ENCODE measurements at regions not wholly inside any gene's neighbourhood (a gene's known extent, or its start where the extent isn't known, plus 50 kb on each side); places are given as distances from the start of the nearest gene placed in this dataset.

DNA sequence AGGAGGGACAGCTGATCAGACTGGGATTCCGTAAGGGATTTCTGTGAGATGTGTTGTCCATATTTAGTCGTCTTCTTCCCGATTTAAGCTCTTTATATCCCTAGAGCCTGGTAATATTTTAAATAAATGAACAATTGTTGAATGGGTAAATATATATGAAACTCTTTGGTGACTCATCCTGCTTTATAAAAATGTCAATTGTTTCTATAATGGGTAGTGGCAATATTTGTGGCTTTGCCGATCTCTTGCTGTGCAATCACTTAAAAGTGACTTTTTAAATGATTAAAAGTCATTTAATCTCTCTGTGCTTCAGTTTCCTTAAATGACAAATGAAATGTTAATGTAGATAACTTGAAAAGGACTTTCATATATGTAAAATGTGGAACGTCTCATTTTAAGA, 339.2 kb downstream of the RNF144A start (continued):
- TF ChIP-seq CHD1 (IDR thresholded peaks at IDR 0.05; ENCODE audit: low read length) (no peak), NFXL1 (CRISPR knock-in tag; IDR thresholded peaks at IDR 0.05) (no peak)

DNA sequence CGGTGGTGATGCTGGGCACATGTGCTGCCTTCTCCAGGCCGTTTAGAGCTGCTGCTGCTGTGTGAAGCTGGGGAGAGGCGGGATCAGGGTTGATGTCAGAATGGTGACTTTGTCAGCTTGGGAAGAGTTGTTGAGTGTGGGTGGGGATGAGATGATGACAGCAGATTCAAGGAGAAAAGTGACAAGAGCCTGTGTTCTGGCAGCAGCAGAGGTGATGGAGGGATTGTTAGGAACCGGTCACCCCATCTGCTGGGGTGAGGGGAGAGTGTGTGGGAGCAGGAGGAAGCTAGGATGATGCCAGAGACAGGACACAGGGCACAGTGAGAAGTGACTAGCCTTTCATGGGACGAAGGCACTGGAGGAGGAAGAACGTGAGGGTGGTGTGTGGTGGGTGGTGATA, 345.5 kb downstream of the RNF144A start:
- FAIRE-seq: no peak
- no peak overlapping the region for H3K27ac ChIP-seq (ENCODE audit: extremely low read depth, low read depth, low read length)
- H3K4me2 ChIP-seq (ENCODE audit: insufficient read depth, low read length): no peak overlapping the region
- in situ Hi-C loops (cut with MboI) (no loop called here), intact Hi-C loops (cut with micrococcal nuclease) (no loop called here)
- no peak for ATAC-seq
- no peaks in the 10 kb centered on the region for H3K9me1 ChIP-seq (ENCODE audit: control insufficient read depth, insufficient read depth, low read length)
- peaks cover 11 to 25% of the 10 kb centered on the region in 2 experiments for H3K27me3 ChIP-seq (ENCODE audit: control insufficient read depth in 2 of 2, insufficient read depth in 2 of 2, low read length in 2 of 2)
- WGBS (ENCODE audit: insufficient coverage, low coverage, missing lambda C conversion rate): 2% methylated on average over 6 of the region's 6 CpGs
- no peak overlapping the region for H3K4me3 ChIP-seq
- H3K9ac ChIP-seq (ENCODE audit: insufficient read depth in 1 of 2, low read depth in 2 of 2, low read length in 2 of 2): no peak overlapping the region
- no peak overlapping the region for H2AFZ ChIP-seq (ENCODE audit: low read depth, low read length)
- BruUV-seq (replicated peaks): no TSS peak
- no peaks in the 10 kb centered on the region for H3K36me3 ChIP-seq (ENCODE audit: control insufficient read depth, insufficient read depth, low read length)
- ChIA-PET CTCF (ENCODE audit: low intra/inter-chr PET ratio) (no interaction called here), POLR2A (interaction anchor here (0.6 kb wide), 1 partner anchor 9 kb away, joined by 3 read pairs; no protein-coding TSS in a partner anchor)
- DNase-seq (ENCODE audit: extremely low read depth in 1 of 4, low spot score in 3 of 4): no peak
- no peaks in the 10 kb centered on the region for H3K9me3 ChIP-seq (replicated peaks; ENCODE audit: control insufficient read depth, insufficient read depth, low read depth, low read length)
- no peak for TF ChIP-seq CREBBP (IDR thresholded peaks at IDR 0.05; ENCODE audit: low read depth, low read length)
- no peak for TF ChIP-seq FOXJ2 (tag; IDR thresholded peaks at IDR 0.05)
- TF ChIP-seq FOXM1 (IDR thresholded peaks at IDR 0.05; ENCODE audit: low read depth): no peak
- no peak for TF ChIP-seq FOXM1 (CRISPR knock-in tag; IDR thresholded peaks at IDR 0.05; ENCODE audit: low read depth)
- no peak for TF ChIP-seq IRF1 (CRISPR knock-in tag; IDR thresholded peaks at IDR 0.05; ENCODE audit: borderline replicate concordance)
- TF ChIP-seq ZNF184 (CRISPR knock-in tag; IDR thresholded peaks at IDR 0.05): no peak
- TF ChIP-seq PHF21A (IDR thresholded peaks at IDR 0.05; ENCODE audit: borderline replicate concordance, low read depth): no peak
- no peak for TF ChIP-seq SMARCA4 (IDR thresholded peaks at IDR 0.05)
- no peak for TF ChIP-seq ZBTB43 (CRISPR knock-in tag; IDR thresholded peaks at IDR 0.05)
- no peak for TF ChIP-seq CEBPZ (IDR thresholded peaks at IDR 0.05; ENCODE audit: borderline replicate concordance, low read depth, low read length)
- no peak for TF ChIP-seq HDAC8 (tag; IDR thresholded peaks at IDR 0.05)
- H3K79me2 ChIP-seq (ENCODE audit: control insufficient read depth, insufficient read depth, low read length): no peaks in the 10 kb centered on the region
- no peaks in the 10 kb centered on the region for H4K20me1 ChIP-seq (replicated peaks; ENCODE audit: control insufficient read depth, insufficient read depth, low read length)
- H3K4me1 ChIP-seq (replicated peaks in 1 of 2; ENCODE audit: control insufficient read depth in 2 of 2, insufficient read depth in 2 of 2, low read length in 2 of 2): no peaks in the 10 kb centered on the region

All from K562 (cell line).